Caco-2 (cell line): ENCODE measurements at regions not wholly inside any gene's neighbourhood (a gene's known extent, or its start where the extent isn't known, plus 50 kb on each side); places are given as distances from the start of the nearest gene placed in this dataset.

Source experiments
- BruUV-seq: library from RNA; stranded (reverse); fragments of 400-500 nt; replicated peaks from 2 replicates; lab custom pipeline; 2021; lab: Mats Ljungman, UMichigan
- CTCF ChIA-PET: fragments of 300-600 bp; sonication (Branson Sonifier 250); formaldehyde crosslinking; loops from one replicate; lab custom pipeline; 2022; ENCODE audit warnings: antibody characterized with exemption; lab: Charles Lee
- POLR2A ChIA-PET: fragments of 300-600 bp; sonication (Branson Sonifier 250); formaldehyde crosslinking; loops from one replicate; lab custom pipeline; 2022; ENCODE audit warnings: antibody characterized with exemption; lab: Charles Lee
- DNase-seq, 2 experiments: peaks; one replicate each; pipeline versions ENCODE4 v3.0.0 to v3.0.0-alpha.2; 2020 to 2022
- H3K27me3 ChIP-seq: replicated peaks from 2 replicates; pipeline ENCODE4 v1.6.0; 2011; ENCODE audit warnings: low read length; ENCODE audit not compliant: control insufficient read depth, insufficient read depth
- H3K36me3 ChIP-seq: 2 replicates; pipeline ENCODE4 v1.5.1; 2011; ENCODE audit warnings: low read length; ENCODE audit not compliant: control insufficient read depth, insufficient read depth
- H3K4me1 ChIP-seq: fragments of 250-450 bp; sonication (Bioruptor Pico); 2 replicates; pipeline ENCODE4 v1.5.1; 2020; ENCODE audit warnings: mild to moderate bottlenecking
- H3K4me3 ChIP-seq: 2 replicates; pipeline ENCODE4 v1.5.1; 2011; ENCODE audit warnings: low read depth, mild to moderate bottlenecking, control low read depth, low read length
- H3K9me3 ChIP-seq: fragments of 250-450 bp; sonication (Bioruptor Pico); 2 replicates; pipeline ENCODE4 v1.5.1; 2020; ENCODE audit warnings: mild to moderate bottlenecking, moderate library complexity
- H3K27ac Mint-ChIP-seq: one replicate; pipeline ENCODE4 v1.8.0; 2022; ENCODE audit warnings: mixed read lengths; ENCODE audit not compliant: unreplicated experiment
- H3K27me3 Mint-ChIP-seq: one replicate; pipeline ENCODE4 v1.8.0; 2022; ENCODE audit warnings: mixed read lengths; ENCODE audit not compliant: insufficient read depth, unreplicated experiment
- H3K36me3 Mint-ChIP-seq: one replicate; pipeline ENCODE4 v1.8.0; 2022; ENCODE audit warnings: mild to moderate bottlenecking, mixed read lengths; ENCODE audit not compliant: insufficient read depth, unreplicated experiment
- H3K4me1 Mint-ChIP-seq: one replicate; pipeline ENCODE4 v1.8.0; 2022; ENCODE audit warnings: low read depth, mixed read lengths; ENCODE audit not compliant: unreplicated experiment
- H3K4me3 Mint-ChIP-seq: one replicate; pipeline ENCODE4 v1.8.0; 2022; ENCODE audit warnings: mild to moderate bottlenecking, moderate library complexity, mixed read lengths; ENCODE audit not compliant: unreplicated experiment
- H3K9me3 Mint-ChIP-seq: one replicate; pipeline ENCODE4 v1.8.0; 2022; ENCODE audit warnings: mixed read lengths; ENCODE audit not compliant: unreplicated experiment
- intact Hi-C: fragments of 100-400 bp; cut with micrococcal nuclease; formaldehyde crosslinking; loops from one replicate; pipeline ENCODE4 v1.10.0; 2022; ENCODE audit not compliant: unreplicated experiment
- TF ChIP-seq, protein P1 (sequence below), 2 experiments: fragments of 200-600 bp in 1 of 2; IDR thresholded peaks; 1 replicate in 1 of 2; 2 replicates in 1 of 2; pipeline versions ENCODE4 v1.5.1 to v1.8.0; 2011 to 2022; ENCODE audit warnings: antibody characterized with exemption in 1 of 2, control low read depth in 1 of 2, inconsistent platforms in 1 of 2, low read depth in 1 of 2, low read length in 1 of 2, mild to moderate bottlenecking in 1 of 2, moderate library complexity in 1 of 2; ENCODE audit not compliant: insufficient read depth in 1 of 2, severe bottlenecking in 1 of 2, unreplicated experiment in 1 of 2

DNA sequence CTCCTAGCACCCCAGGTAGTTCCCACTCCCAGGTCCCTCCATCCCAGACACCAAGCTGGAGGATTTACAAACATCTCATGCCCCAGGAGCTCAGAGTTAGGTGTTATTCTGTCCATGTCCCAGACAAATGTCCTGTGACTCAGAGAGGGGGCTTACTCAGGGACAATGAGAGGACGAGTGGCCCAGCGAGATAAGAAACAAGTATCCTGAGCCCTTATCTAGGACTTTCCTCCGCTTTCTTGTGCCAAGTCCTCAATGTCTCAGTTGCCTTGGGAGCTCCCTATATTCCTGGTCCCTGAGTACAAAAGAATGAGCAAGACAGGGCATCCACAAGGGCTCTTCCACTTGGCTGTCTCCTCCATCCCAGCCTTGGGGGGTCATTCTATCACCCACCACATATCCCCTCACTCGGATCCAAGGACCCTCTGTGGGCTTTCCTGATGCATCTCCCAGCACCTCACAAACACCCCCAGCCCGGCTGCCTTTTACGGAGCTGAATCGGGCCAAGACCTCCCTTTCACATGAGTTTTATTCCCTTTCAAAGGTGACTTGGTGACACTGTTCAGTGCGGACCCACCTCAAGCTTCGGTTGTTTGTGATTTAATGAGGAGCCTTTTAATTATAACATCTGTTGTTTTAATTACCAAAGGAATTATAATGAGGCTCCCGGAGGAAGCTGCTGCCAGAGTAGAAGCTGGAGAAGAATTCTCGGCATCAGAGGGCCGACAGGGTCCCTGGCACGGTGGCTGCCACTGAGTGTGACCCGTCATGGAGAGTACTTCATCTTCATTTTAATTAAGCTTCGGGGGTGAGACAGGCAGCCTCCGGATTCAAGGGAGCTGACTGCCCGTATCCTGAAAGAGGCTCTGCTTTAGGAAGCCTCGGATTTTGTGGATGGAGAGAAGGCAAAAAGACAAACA is 121.5 kb downstream of the WSCD1 start:
- peaks cover 6% of the 10 kb centered on the region for H3K27me3 Mint-ChIP-seq
- no peak overlapping the region for H3K4me3 Mint-ChIP-seq
- Histone ChIP-seq H3K4me3 (no peak overlapping the region), H3K36me3 (no peaks in the 10 kb centered on the region), H3K4me1 (no peaks in the 10 kb centered on the region), H3K27me3 (no peaks in the 10 kb centered on the region), H3K9me3 (no peaks in the 10 kb centered on the region)
- BruUV-seq: no TSS peak
- intact Hi-C loops: no loop called here
- peaks cover 10% of the 10 kb centered on the region for H3K9me3 Mint-ChIP-seq
- ChIA-PET CTCF (no interaction called here), POLR2A (no interaction called here)
- H3K36me3 Mint-ChIP-seq: peaks cover 16% of the 10 kb centered on the region
- TF ChIP-seq, protein P1, sequence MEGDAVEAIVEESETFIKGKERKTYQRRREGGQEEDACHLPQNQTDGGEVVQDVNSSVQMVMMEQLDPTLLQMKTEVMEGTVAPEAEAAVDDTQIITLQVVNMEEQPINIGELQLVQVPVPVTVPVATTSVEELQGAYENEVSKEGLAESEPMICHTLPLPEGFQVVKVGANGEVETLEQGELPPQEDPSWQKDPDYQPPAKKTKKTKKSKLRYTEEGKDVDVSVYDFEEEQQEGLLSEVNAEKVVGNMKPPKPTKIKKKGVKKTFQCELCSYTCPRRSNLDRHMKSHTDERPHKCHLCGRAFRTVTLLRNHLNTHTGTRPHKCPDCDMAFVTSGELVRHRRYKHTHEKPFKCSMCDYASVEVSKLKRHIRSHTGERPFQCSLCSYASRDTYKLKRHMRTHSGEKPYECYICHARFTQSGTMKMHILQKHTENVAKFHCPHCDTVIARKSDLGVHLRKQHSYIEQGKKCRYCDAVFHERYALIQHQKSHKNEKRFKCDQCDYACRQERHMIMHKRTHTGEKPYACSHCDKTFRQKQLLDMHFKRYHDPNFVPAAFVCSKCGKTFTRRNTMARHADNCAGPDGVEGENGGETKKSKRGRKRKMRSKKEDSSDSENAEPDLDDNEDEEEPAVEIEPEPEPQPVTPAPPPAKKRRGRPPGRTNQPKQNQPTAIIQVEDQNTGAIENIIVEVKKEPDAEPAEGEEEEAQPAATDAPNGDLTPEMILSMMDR (IDR thresholded peaks at IDR 0.05; ENCODE audit: insufficient read depth in 1 of 2, low read depth in 1 of 2, low read length in 1 of 2, severe bottlenecking in 1 of 2, unreplicated experiment in 1 of 2): no peak
- H3K27ac Mint-ChIP-seq: no peak overlapping the region
- no peaks in the 10 kb centered on the region for H3K4me1 Mint-ChIP-seq
- no peak for DNase-seq

DNA sequence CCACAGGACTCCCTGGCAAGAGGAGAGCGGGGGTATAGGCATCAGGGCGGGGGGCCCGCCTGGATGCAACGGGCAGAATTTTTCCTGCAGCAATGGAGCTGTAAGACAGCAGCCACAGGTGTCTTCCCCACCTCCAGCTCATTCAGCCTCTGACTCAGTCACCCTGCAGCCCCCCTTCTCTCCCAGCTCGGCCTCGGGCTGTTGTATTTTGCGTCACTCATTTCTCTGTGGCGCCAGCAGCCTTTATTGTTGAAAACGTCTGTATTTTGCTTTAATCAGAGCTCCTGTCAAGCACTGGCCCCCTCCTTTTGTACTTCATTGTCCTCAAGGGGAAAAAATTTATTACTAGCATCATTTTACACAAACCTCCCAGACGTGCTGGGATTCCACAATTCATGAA is 117.7 kb downstream of the WSCD1 start:
- no peak overlapping the region for H3K4me3 Mint-ChIP-seq
- Histone ChIP-seq H3K9me3 (no peaks in the 10 kb centered on the region), H3K4me1 (no peaks in the 10 kb centered on the region), H3K36me3 (no peaks in the 10 kb centered on the region), H3K4me3 (no peak overlapping the region), H3K27me3 (no peaks in the 10 kb centered on the region)
- POLR2A ChIA-PET: no interaction called here
- no peak for DNase-seq
- TF ChIP-seq, protein P1 (IDR thresholded peaks at IDR 0.05; ENCODE audit: insufficient read depth in 1 of 2, low read depth in 1 of 2, low read length in 1 of 2, severe bottlenecking in 1 of 2, unreplicated experiment in 1 of 2): no peak
- peaks cover 7% of the 10 kb centered on the region for H3K36me3 Mint-ChIP-seq
- BruUV-seq: no TSS peak
- no peaks in the 10 kb centered on the region for H3K4me1 Mint-ChIP-seq
- intact Hi-C loops: no loop called here
- H3K9me3 Mint-ChIP-seq: peaks cover 9% of the 10 kb centered on the region
- CTCF ChIA-PET: no interaction called here
- peaks cover 6% of the 10 kb centered on the region for H3K27me3 Mint-ChIP-seq
- no peak overlapping the region for H3K27ac Mint-ChIP-seq

DNA sequence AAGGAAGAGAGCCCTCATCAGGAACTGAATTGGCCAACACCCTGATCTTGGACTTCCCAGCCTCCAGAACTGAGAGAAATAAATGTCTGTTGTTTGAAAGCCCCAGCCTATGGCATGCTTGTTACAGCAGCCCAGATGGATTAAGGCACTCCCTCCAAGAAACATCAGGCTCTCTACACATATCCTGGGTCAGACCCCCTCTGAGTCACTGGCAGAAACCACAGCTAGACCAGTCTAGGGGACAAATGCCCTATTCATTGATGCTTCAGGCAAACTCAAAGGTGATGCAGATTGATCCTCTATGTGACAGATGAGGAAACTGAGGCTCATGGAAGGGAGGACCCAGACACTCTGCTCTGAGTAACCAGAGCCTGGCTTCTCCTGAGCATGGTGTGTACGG is 116.8 kb downstream of the WSCD1 start:
- H3K4me1 ChIP-seq: no peaks in the 10 kb centered on the region
- intact Hi-C loops: no loop called here
- H3K36me3 ChIP-seq: no peaks in the 10 kb centered on the region
- no peaks in the 10 kb centered on the region for H3K4me1 Mint-ChIP-seq
- no peak for DNase-seq
- peaks cover under 1% of the 10 kb centered on the region for H3K9me3 Mint-ChIP-seq
- no TSS peak for BruUV-seq
- H3K27me3 Mint-ChIP-seq: peaks cover 8% of the 10 kb centered on the region
- H3K4me3 Mint-ChIP-seq: no peak overlapping the region
- no peaks in the 10 kb centered on the region for H3K36me3 Mint-ChIP-seq
- no peak overlapping the region for H3K4me3 ChIP-seq
- CTCF ChIA-PET: no interaction called here
- POLR2A ChIA-PET: no interaction called here
- no peaks in the 10 kb centered on the region for H3K27me3 ChIP-seq
- no peak overlapping the region for H3K27ac Mint-ChIP-seq
- no peaks in the 10 kb centered on the region for H3K9me3 ChIP-seq
- TF ChIP-seq, protein P1 (IDR thresholded peaks at IDR 0.05; ENCODE audit: insufficient read depth in 1 of 2, low read depth in 1 of 2, low read length in 1 of 2, severe bottlenecking in 1 of 2, unreplicated experiment in 1 of 2): no peak
